ENCODE measurements at regions not wholly inside any gene's neighbourhood (a gene's known extent, or its start where the extent isn't known, plus 50 kb on each side); places are given as distances from the start of the nearest gene placed in this dataset.
"Not testable (repeated sequence)": the region's sequence is repeated elsewhere in the genome, so short reads cannot be mapped to it uniquely, and the experiment has no call there.

GRCh38 chrX:112368371-112368770 lies 285.8 kb upstream of the TRPC5 start:
- DNase-seq (ENCODE audit: extremely low read depth, low read depth), result no peak

GRCh38 chrX:112367065-112367464 lies 284.5 kb upstream of the TRPC5 start:
- no peak for DNase-seq (ENCODE audit: extremely low read depth, low read depth)

DNA sequence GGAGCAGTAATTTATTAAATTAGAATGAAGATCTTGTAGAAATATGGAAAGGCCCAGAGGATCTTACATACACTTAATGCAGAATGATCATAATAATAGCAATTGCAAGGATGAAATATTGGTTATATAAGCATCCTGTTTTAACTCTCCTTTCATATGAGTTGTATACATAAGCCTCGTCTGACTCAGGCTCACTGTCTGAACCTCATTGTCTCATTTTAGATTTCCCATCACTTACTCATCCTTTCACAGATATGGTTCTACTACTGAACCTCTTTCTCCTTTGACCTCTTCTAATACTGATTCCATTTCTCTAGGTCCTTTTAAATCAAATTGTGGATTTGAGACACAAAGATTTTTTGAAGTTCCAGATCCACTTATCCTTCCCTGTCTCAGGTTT lies 277.3 kb upstream of the TRPC5 start:
- DNase-seq (ENCODE audit: extremely low read depth, low read depth), result no peak

GRCh38 chrX:112355931-112356330 lies 273.4 kb upstream of the TRPC5 start:
- DNase-seq (ENCODE audit: extremely low read depth, low read depth), result no peak

DNA sequence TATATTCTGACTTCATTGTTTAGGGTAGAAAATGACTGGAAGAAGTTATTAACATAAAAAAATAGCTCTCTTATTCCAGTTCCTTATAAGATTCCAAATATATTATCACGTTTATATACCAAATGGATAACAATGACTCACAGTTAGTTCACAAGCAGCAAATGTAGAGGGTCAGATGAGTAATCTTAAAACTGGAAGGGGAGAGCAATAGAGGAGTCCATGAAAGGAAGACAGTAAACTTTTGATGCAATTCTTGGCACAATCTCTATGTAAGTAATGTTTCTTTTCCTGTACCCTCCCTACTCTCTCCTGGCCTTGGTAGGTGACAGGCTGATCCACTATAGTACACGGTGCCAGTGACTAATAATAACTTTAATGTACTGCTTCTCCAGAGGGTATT lies 259.0 kb upstream of the TRPC5 start:
- DNase-seq (ENCODE audit: extremely low read depth, low read depth), result no peak

- DNase-seq (ENCODE audit: extremely low read depth, low read depth), result no peak
Measured at GRCh38 chrX:112313201-112313600, 230.6 kb upstream of the TRPC5 start.

GRCh38 chrX:112306027-112306426 lies 223.5 kb upstream of the TRPC5 start:
- DNase-seq (ENCODE audit: extremely low read depth, low read depth), result no peak

DNA sequence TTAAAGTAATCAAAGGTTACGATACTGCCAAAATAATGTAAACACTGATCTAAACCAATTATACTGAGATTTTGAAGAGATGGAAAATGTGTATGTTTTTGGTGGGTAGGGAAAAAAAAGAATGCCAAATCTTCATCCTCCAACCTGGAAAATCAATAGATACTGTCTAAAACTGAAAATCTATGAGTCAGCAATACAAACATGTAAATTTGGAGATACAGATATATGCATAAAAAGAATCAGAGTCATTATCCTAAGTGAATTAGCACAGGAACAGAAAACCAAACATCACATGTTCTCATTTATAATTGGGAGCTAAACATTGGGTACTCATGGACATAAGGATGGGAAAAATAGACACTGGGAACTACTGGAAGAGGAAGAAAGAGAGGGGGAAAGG lies 197.4 kb upstream of the TRPC5 start:
- DNase-seq (ENCODE audit: extremely low read depth, low read depth), result no peak

GRCh38 chrX:112270991-112271390 lies 188.4 kb upstream of the TRPC5 start:
- DNase-seq (ENCODE audit: extremely low read depth, low read depth), result no peak

DNA sequence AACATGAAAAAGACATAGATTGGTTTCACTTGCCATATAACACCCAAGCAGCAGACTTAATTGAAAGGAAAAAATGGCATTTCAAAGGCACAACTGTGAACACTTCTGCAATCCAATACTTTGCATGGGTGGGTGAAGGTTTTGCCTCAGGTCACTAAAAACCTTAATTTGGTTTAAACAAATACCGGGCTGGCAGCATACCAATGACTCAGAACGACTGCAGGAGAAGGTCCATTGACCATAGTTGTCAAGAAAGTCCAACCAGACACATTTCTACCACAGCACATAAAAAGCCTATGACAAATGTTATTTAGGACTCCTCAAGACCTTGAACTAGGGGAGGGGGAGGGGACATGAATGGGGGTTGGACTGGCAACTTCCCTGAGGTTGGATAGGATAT lies 183.6 kb upstream of the TRPC5 start:
- no peak for DNase-seq (ENCODE audit: extremely low read depth, low read depth)

- DNase-seq (ENCODE audit: extremely low read depth, low read depth), result no peak
Measured at GRCh38 chrX:112259375-112259774, 176.8 kb upstream of the TRPC5 start.

DNA sequence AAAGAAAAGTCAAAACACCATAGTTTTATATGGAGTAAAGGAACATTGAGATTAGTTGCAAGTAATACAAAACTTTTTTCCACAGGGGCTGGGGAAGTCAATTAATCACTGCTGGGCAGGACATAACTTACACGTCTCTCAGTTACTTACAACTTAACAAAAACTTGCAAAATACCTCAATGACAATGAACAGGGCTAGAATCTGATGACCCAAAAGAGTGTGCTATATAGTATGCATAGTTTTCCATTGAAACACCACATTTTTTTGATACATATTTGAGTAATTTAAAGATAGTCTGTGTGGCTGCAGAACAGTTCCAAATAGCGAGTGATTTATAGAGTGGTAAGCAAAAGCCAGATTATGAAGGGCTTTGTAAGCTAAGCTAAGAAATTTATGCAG lies 172.3 kb upstream of the TRPC5 start:
- DNase-seq (ENCODE audit: extremely low read depth, low read depth), result no peak

GRCh38 chrX:112247714-112248113 lies 165.1 kb upstream of the TRPC5 start:
- no peak for DNase-seq (ENCODE audit: extremely low read depth, low read depth)

DNA sequence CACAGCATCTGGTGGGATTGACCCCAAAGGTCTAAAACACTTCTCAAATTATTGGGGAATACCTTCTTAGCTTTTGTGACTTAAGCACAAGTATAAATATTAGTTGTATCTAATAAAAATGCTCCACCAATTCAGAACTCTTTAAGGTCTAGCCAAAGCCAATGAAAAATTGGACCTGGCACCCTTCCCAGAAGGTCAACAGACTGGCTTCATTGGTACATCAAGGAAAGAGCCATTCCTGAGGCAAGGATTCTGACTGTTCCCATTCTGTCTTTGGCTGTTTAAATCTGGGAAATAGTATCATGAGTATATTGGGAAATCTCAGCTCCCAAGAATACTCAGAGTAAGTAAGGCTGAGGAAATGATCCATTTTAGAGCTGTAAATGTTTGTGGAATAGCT lies 153.0 kb upstream of the TRPC5 start:
- DNase-seq (ENCODE audit: extremely low read depth, low read depth), result no peak

- no peak for DNase-seq (ENCODE audit: extremely low read depth, low read depth)
Measured at GRCh38 chrX:112233164-112233563, 150.6 kb upstream of the TRPC5 start.

DNA sequence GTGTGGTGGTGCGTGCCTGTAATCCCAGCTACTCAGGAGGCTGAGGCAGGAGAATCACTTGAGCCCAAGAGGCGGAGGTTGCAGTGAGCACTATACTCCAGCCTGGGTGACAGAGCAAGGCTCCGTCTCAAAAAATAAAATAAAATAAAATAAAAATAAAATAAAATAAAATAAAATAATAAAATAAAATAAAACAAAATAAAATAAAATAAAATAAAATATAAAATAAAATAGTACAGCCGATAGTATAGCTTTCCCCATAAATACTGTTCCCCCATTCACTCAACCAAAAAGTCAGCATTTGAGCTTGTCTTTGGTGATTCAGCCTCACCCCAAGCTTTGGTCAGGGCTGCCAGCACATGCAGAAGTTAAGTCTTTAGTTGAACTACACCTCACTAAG lies 144.2 kb upstream of the TRPC5 start:
- not testable (repeated sequence) for DNase-seq (ENCODE audit: extremely low read depth, low read depth)

GRCh38 chrX:112223391-112223790 lies 140.8 kb upstream of the TRPC5 start:
- DNase-seq (ENCODE audit: extremely low read depth, low read depth), result no peak

GRCh38 chrX:112218388-112218787 lies 135.8 kb upstream of the TRPC5 start:
- DNase-seq (ENCODE audit: extremely low read depth, low read depth), result no peak

- DNase-seq (ENCODE audit: extremely low read depth, low read depth), result peak; percentile 14
Measured at GRCh38 chrX:112211459-112211858, 128.9 kb upstream of the TRPC5 start.

DNA sequence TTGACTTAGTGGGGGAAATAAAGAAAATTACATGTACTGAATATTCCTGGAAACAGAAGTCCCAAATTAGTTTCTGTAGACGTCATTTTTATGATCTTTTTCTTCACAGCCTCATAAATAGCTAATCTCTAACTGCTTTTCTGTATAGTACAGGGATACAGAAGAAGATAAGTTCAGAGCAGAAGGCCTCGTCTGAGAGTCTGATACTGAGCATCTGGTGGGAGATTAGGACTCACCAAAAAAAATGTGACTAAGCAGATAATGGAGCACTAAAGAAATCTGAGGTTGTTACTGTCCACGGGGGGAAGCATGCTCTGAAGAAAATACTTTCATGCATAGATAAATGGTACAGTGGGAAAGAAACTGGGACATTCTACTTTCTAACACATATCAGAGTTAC lies 115.3 kb upstream of the TRPC5 start:
- no peak for DNase-seq (ENCODE audit: extremely low read depth, low read depth)

DNA sequence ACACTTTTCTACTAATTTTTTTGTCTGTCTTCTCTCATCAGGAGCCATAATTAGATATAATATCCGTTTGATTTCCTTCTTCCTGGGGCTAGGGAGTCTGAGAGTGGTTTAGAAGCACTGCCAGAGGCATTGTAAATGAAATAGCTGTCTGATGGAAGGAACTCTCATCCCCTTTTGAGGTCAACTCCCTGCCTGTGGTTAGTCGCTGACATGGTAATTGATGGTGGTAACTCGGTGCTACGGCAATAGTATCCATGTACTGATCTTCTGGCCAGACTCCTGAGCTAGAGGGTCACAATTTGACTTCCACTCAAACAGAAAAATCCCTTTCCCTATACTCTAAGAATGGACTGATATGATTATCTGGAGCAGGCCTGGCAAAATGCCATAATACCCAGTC lies 108.1 kb upstream of the TRPC5 start:
- DNase-seq (ENCODE audit: extremely low read depth, low read depth), result no peak

GRCh38 chrX:112181361-112181760 lies 98.8 kb upstream of the TRPC5 start:
- DNase-seq (ENCODE audit: extremely low read depth, low read depth), result not testable (repeated sequence)

DNA sequence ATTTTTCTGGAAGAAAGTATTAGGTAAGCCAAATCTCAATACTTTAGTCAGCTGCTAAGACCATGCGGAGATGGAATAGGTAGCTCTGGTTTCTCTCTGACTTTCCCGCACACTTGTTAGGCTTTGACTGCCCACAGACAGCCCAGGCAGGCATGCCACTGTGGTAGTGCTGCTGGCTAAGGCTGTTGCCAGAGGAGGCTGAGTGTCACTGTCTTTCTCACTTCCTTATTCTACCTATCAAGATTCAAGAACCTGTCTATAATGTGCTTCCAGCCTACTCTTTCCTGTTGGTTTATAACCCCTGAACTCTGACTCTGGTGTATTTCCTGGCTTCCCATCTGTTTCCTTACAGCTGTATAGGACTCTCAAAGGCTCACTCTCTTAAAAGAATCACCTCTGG lies 81.8 kb upstream of the TRPC5 start:
- no peak for DNase-seq (ENCODE audit: extremely low read depth, low read depth)

- DNase-seq (ENCODE audit: extremely low read depth, low read depth), result no peak
Measured at GRCh38 chrX:112163906-112164305, 81.3 kb upstream of the TRPC5 start.
